HG02763 (cell line): ENCODE measurements at regions not wholly inside any gene's neighbourhood (a gene's known extent, or its start where the extent isn't known, plus 50 kb on each side); places are given as distances from the start of the nearest gene placed in this dataset.

Experiments
- ATAC-seq: cut with Tn5 transposase; IDR thresholded peaks from one replicate; pipeline ENCODE4 v1.9.1; 2021; ENCODE audit warnings: mild to moderate bottlenecking, moderate library complexity; ENCODE audit not compliant: unreplicated experiment

DNA sequence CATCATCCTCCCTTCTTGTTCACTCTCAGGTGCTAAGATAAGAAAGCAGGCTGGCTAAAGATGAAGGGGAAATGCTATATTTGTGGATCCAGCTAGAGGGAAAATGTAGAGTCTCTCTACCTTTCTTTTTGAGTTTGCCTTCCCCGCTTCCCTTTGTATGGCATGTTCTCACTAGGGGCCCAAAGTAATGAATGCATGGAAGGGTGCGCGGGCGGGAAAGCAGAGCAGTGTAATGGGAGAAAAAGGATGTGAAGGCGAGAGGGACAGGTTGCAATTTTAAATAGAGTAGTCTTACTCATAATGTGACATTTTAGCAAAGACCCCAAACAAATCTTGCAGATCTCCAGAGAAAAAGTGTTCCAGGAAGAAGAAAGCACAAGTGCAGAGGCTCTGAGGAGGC is 105.1 kb upstream of the ATP1B1 start:
- ATAC-seq = no peak

DNA sequence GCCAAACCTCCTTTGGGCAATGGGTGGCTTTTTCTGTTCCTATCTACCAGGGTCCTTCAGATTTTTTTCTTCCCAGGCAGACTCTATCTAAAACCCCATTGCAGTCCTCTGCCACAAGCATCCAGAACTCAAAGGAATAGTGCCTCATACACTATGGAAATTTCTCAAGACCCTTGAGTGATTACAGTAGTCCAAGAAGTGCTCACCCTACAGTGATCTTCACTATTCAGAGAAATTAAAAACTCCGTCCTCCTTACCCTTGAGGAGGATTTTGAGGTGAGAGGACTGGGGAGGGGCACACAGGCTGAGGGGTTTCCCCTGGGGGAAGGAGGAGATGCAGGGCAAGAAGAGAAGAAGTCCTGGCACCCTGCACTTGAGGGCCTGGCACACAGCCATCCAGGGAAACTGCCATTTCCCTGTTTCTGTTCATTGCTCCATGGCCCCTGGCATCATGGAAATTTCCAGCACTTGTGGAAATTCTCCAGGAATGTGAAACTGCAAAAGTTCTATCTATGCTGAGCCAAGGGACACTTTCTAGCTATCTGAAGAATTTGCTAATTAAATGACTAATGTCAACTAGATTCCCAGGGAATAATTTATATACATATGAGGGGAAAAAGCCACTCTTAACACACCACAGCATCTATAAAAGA is 102.5 kb upstream of the ATP1B1 start:
- no peak for ATAC-seq

DNA sequence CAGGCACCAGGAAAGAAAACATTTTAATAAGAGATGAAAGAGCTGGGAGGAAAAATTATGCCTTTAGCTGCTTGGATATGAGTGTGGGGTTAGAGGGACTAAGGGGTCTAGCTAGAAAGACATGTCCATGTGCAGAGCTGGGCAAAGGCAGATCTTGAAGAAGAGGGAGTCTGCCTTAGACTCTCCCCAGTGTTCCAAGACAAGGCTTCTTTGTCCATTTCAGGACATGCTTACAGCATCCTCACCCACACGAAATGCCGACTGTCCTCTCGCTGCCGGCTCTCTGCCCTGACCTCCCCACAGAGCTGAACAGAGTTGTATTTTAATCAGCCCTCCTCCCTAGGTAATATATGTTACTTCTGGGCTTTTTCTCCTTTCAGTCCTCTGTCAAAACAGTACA is 100.7 kb upstream of the ATP1B1 start:
- ATAC-seq = no peak

DNA sequence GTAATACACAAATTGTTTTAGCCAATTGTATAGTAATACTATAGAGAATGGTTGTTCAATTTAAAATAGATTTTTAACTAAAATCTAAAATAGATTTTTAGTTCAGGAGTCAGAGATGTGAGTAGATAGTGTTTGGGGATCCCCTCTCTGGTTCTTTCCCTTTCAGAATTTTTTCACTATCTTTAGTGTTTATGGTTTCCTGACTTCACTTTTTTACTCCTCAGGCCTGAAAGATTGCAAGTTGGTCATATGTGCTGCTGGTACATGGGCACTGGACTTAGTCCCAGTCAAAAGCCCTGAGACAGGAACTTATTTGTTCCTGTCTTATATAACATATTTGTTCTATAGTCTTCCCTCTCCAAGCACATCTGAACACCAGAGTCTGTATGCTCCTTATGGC is 96.8 kb upstream of the ATP1B1 start:
- ATAC-seq = no peak

DNA sequence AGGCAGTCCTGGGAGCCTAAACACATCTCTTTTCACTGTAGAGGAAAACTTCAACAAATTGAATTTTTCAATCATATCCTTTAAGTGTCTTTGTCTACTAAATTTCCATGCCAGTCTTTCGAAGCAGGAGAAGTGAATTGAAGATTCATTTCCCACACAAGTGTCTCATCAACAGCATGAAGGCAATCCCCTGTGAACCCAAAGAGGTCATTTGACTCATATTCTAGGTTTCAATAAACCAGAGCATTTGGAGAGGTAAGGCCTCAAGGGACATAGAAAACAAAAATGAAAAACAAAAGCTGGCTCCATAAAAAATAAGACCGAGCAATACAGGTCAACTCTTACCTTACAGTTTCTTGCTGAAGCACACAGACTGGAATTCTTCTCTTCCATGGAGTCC is 94.1 kb upstream of the ATP1B1 start:
- ATAC-seq = peak; percentile 54

DNA sequence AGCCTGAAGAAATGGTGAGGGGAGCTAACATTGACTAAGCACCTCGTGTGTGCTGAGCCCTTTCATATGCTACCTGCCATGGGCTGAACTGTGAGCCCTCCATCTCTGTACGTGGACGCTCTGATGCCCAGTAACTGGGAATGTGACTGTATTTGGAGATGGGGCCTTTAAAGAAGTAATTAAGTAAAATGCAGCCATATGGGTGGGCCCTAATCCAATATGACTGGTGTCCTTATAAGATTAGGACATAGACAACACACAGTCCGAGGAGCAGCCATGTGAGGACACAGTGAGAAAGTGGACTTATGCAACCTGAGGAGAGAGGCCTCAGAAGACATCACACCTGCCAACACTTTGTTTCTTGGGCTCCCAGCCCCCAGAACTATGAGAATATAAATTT is 92.7 kb upstream of the ATP1B1 start:
- no peak for ATAC-seq

DNA sequence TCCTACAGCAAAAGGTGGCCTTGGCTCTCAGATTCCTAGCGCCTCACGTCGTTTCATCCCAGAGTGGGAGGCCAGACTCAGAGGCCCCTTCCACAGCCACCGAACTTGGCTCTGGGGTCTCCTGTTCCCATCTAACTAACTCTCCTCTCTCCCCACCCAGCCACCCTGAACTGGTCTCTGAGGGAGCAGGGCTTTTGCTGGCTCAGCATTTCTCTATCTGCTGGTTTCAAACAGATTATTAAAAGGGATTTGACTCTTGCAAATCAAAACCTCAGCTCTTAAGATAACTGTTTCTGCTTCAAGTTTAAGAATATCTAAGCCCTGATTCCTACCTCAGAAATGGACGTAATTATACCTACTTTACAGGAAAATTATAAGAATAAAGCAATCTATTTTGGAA is 91.0 kb upstream of the ATP1B1 start:
- no peak for ATAC-seq

DNA sequence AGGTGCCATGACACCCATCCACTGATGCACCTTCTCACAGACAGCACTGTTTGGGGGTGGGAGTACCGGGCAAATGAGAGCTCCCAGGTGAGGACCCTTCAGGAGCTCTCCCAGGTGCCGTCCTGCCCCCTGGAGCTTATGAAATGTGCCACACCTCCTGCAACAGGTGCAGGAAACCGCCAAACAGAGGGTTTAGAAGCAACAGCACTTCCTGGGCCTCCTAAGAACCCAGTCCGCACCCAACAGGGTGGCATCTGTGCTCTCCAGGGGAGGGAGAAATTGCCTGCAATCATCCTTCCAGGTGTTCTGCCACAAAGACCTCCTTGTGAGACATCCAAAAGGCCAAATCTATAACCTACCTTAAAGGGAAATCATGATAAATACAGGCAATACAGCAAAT is 87.7 kb upstream of the ATP1B1 start:
- ATAC-seq = no peak

DNA sequence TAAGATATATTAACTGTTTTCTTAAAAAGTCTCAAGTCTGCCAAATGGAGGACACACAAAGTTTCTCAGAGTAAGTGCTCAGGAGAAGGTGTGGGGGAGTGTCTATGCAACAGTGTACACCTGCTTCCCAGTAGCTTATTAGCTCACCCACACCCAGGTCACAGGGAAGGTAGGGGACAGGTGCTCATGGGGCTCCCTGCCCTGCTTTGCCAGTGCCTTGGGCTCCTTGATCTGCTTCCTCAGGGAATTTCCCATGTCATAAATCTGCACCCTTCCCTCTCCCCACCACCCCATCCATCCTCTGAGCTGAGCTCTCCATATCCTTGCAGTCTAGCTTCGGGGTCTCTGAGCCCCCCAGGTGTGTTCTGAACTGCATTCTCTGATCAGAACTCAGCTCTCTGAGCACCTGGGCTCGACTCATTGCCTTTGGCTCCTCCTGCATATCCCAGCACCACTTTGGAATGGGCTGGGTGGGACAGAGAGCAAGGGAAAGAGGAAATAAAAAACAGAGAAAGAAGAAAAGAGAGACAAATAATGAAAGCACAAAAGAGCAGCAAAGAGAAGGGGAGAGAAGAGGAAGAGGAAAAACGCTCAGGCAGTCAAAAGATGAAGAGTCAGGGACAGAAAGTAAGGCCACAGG is 87.0 kb upstream of the ATP1B1 start:
- no peak for ATAC-seq

DNA sequence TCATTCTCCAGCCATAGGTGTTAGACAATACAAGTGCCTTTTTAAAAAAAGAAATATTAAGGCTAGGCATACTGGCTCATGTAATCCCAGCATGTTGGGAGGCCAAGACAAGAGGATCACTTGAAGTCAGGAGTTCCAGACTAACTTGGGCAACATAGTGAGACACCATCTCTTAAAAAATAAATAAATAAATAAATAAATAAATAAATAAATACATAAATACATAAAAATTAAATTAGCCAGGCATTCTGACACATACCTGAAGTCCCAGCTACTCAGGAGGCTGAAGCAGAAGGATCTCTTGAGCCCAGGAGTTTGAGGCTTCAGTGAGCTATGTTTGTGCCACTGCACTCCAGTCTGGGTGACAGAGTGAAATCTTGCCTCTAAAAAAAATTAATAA is 85.8 kb upstream of the ATP1B1 start:
- no peak for ATAC-seq

DNA sequence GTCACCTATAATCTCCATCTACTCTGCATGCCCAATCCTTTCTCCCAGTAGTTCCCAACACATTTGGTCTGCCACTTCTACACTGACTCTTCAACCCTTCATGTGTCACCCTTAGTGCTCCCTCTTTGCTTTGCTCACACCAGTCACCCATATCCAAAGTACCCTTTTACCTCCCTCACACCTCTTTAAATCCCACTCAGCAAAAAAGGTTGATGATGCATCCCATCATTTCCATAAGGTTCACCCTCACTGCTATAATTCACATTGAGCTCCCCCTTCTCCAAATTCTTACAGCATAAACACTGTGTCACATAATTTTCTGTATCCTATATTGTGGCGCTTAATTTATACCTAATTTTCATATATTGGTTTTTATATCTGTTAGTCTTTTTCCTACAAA is 83.8 kb upstream of the ATP1B1 start:
- no peak for ATAC-seq

DNA sequence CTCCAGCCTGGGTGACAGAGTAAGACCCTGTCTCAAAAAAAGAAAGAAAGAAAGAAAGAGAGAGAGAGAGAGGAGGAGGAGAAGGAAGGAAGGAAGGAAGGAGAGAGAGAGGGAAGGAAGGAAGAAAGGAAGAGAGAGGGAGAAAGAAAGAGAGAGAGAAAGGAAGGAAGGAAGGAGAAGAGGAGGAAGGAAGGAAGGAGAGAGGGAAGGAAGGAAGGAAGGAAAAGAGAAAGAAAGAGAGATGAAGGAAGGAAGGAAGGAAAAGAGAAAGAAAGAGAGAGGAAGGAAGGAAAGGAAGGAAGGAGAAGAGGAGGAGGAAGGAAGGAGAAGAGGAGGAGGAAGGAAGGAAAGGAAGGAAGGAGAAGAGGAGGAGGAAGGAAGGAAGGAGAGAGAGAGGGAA is 82.2 kb upstream of the ATP1B1 start:
- ATAC-seq = no peak

DNA sequence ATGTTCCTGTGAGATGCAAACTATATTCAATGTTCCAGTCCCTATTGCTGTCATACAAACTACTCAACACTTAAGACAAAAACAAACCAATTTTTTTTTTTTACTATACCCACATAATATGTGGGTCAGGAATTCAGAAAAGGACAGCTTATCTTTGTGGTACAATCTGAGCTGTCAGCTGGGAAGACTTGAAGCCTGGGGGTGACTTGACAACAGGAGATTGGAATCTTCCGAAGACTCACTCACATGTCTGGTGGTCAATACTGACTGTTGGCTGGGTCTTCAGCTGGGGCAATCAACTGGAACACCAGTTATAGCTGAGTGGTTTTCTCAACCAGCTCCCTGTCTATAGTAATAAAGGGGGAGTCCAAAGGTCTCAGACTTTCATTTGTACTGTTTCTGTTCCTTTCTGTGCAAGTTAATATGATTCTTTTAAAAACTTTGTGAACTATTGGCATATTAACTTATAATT is 81.7 kb upstream of the ATP1B1 start:
- peak; percentile 86 for ATAC-seq

DNA sequence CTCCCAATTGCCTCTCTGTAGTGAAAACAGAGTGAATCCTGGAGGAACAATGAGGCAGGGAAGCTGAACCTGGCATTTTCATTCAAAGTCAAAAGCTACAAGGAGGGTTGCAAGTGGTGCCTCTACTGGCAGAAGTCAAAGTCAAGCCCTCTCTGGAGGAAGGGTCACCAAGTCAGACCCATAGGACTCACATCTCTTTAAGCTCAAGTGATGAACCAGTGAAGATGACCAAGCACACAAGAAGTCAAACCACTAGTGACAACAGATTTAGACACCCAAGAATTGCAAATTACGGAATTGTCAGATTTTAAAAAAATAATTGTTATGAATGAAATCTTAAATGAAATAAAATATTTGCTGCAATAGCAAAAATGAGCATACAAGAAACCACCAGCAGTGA is 81.1 kb upstream of the ATP1B1 start:
- ATAC-seq = peak; percentile 13

DNA sequence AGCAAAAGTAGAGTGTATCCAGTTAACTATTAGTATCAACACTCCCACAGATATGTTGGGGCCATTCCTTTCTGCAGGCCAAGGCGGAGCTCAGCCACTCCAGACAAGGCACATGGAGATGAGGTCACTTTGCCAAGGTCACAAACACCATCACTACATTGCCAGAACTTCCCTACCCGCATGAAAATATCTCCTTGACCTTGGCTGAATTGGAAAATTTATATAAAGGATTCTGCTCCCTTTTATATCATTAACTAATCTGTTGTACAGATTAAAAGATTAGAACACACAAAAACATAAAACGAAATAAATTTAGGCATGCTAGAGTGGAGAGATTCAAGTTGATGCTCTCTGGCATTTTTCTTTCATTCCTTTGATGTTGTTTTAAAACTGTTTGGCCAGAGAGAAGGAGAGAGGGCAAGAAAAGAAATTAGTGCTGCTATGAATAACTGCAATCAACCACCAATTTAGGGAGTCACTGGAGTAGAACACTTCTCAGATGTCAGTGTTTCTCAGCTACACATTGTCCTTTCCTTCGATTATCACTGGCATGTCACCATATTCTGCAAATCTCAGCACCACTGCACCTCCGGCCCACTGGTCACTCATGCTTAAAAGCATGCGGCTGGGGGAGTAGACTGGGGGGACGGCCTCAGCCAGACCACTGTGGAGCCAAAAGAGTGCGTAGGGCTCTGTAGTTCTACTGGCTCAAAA is 78.7 kb upstream of the ATP1B1 start:
- ATAC-seq = peak; percentile 44

DNA sequence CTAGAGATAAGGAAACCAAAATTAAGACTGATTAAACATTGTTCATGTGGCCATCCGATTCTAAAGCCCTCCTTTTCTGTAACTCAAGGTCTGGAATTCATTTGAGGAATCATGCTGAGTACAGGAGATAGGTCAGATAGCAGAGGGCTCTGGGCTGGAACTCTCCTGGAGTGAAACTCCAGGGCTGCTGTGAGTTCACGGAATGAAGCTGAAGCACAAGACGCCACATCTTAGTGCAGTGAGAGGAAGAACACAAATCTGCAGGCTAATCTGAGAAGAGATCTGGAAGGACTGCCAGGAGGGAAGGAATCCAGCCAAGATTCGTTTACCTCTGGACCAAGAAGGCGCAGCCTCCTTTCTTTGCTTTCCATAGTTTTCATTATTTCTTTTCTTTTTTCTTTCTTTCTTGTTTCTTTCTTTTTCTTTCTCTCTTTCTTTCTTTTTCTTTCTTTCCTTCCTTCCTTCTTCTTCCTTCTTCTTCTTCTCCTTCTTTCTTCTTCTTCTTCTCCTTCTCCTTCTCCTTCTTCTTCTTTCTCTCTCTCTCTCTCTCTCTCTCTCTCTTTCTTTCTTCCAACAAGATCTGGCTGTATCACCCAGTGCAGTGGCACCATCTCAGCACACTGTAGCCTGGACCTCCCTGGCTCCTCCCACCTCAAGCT is 74.8 kb upstream of the ATP1B1 start:
- ATAC-seq = no peak

DNA sequence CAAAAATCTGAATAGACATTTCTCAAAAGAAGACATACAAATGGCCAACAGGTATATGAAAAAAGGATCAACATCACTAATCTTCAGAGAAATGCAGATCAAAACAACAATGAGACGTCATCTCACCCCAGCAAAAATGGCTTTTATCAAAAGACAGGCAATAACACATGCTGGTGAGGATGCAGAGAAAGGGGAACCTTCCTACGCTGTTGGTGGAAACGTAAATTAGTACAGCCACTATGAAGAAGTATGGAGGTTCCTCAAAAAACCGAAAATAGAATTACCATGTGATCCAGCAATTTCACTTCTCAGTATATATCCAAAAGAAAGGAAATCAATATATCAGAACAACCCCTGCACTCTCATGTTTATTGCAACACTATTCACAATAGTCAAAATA is 65.1 kb upstream of the ATP1B1 start:
- no peak for ATAC-seq

DNA sequence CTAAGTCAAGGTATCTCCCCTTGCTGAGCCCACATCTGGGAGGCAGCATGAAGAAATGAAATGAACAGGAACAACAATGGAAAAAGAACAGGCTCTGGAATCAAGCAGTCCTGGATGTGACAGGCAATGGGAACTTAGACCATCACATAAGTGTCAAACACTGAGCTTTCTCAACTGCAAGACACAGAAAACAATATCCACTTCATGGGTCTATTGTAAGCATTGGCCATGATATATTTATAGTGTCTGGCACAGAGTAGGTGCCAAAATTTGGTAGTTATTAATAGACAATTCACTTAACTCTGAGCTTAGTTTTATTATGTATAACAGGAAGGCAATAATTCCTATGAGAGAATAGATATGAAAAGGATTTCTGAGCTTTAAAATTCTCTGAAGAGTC is 64.1 kb upstream of the ATP1B1 start:
- no peak for ATAC-seq

DNA sequence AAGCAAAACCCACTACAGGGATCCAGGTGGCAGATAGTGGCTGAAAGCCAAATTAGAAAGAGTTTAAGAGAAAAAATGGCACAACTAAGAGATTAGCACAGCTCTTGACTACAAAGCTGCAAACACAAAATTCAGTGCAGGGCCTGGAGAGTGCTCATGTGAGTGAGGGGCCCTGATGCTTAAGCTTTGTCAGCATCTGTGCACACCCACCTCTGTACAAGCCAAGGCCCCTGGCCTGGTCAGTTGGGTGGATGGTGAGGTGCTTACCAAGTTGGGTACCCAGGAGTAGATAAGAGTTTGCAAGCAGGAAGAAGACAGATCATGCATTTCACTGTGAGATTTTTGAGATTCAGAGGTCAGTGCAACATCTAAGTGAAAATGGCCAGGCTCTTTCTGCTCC is 62.7 kb upstream of the ATP1B1 start:
- ATAC-seq = peak; percentile 16

DNA sequence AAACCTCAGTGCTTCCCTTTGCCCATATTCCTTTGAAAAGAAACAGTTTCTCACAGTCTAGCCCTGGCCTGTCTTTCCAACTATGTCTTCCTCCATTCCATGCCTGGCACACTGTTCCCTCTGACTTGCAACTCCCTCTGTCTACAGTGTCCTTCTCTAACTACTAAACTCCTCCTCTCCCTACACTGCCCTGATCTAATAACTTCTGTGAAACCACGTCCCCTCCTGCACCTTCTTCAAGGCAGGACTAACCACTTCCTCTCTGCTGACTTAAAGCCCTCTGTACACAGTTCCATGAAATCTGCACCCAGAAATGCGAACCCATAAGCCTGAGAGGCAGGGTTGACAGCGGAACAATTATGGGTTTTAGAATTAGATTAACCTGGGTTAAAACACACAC is 62.2 kb upstream of the ATP1B1 start:
- ATAC-seq = peak; percentile 81

DNA sequence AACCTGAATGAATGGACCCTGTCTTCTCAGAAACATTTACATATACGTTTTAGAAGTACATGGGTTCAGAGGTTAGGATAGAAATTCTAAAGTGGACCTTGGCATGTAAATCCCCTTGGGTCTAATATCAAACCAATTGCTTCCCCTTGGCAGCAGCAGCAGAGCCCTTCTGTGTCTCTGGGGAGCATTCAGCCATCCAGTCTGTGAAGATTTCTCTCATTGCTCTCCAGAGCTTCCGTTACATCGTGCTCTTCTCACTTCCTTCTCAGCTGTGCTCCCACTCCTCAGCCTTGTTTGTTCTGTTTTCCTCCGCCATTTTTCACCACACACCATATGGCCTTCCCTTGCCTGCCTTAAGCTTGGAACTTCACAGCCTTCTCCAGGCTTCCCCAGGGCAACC is 61.5 kb upstream of the ATP1B1 start:
- ATAC-seq = peak; percentile 34

DNA sequence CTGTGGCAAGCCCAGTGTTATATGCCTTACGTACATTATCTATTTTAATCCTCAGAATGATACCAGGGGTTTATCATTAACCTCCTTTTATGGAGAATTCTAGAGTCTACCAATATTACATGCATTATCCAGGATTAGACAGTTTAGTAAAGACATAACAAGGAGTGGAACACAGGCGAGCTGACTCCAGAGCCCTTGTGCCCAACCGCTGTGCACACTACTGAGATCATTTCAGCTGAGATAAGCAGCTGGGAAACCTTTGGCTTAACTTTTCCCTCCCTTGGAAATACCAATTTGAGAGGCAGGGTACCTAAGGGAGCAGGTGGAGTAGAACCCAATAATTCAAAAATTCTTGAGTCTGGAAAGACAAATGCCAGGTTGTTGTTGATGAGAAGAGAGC is 59.8 kb upstream of the ATP1B1 start:
- no peak for ATAC-seq
